H9 (cell line): ENCODE measurements at regions not wholly inside any gene's neighbourhood (a gene's known extent, or its start where the extent isn't known, plus 50 kb on each side); places are given as distances from the start of the nearest gene placed in this dataset.

Experiments
- DNase-seq: peaks from one replicate; pipeline ENCODE4 v3.0.0-alpha.2; 2017
- H2AFZ ChIP-seq: one replicate; pipeline ENCODE4 v1.6.1; 2013; ENCODE audit warnings: mild to moderate bottlenecking, low read length, control low read depth, moderate library complexity
- H2AK5ac ChIP-seq: 2 replicates; pipeline ENCODE4 v1.6.1; 2013; ENCODE audit warnings: low read length, control low read depth, mixed read lengths; ENCODE audit not compliant: insufficient read length
- H2BK120ac ChIP-seq: one replicate; pipeline ENCODE4 v1.6.1; 2013; ENCODE audit warnings: low read depth, mild to moderate bottlenecking, low read length, control low read depth, inconsistent platforms; ENCODE audit not compliant: poor library complexity, severe bottlenecking
- H2BK12ac ChIP-seq: 2 replicates; pipeline ENCODE4 v1.6.1; 2013; ENCODE audit warnings: low read length, control low read depth, mixed read lengths, low read depth; ENCODE audit not compliant: insufficient read length
- H2BK15ac ChIP-seq: 2 replicates; pipeline ENCODE4 v1.6.1; 2013; ENCODE audit warnings: low read depth, low read length, control low read depth
- H2BK20ac ChIP-seq: one replicate; pipeline ENCODE4 v1.6.1; 2013; ENCODE audit warnings: low read depth, mild to moderate bottlenecking, low read length, control low read depth, inconsistent platforms; ENCODE audit not compliant: poor library complexity, severe bottlenecking
- H2BK5ac ChIP-seq: 2 replicates; pipeline ENCODE4 v1.6.1; 2013; ENCODE audit warnings: low read length, control low read depth, mixed read lengths; ENCODE audit not compliant: insufficient read length
- H3K14ac ChIP-seq: 2 replicates; pipeline ENCODE4 v1.6.1; 2013; ENCODE audit warnings: low read length, control low read depth; ENCODE audit not compliant: insufficient read depth
- H3K18ac ChIP-seq: 2 replicates; pipeline ENCODE4 v1.6.1; 2013; ENCODE audit warnings: low read depth, mild to moderate bottlenecking, mixed read lengths, low read length, control low read depth; ENCODE audit not compliant: insufficient read length
- H3K23ac ChIP-seq: 2 replicates; pipeline ENCODE4 v1.6.1; 2013; ENCODE audit warnings: low read length, control low read depth, mixed read lengths, low read depth; ENCODE audit not compliant: insufficient read length
- H3K23me2 ChIP-seq: 2 replicates; pipeline ENCODE4 v1.6.1; 2013; ENCODE audit warnings: low read depth, mild to moderate bottlenecking, mixed read lengths, low read length, control low read depth; ENCODE audit not compliant: insufficient read length, poor library complexity, severe bottlenecking
- H3K27ac ChIP-seq: 2 replicates; pipeline ENCODE4 v1.5.1; 2013; ENCODE audit warnings: low read length, control low read depth, mixed read lengths, low read depth; ENCODE audit not compliant: insufficient read length
- H3K27me3 ChIP-seq: 2 replicates; pipeline ENCODE4 v1.6.1; 2013; ENCODE audit warnings: low read length, control low read depth, inconsistent platforms; ENCODE audit not compliant: insufficient read depth
- H3K4ac ChIP-seq: 2 replicates; pipeline ENCODE4 v1.6.1; 2013; ENCODE audit warnings: low read depth, mild to moderate bottlenecking, control low read depth, inconsistent platforms, low read length, moderate library complexity
- H3K4me1 ChIP-seq: 2 replicates; pipeline ENCODE4 v1.6.1; 2013; ENCODE audit warnings: low read length, control low read depth, inconsistent platforms; ENCODE audit not compliant: insufficient read depth
- H3K4me2 ChIP-seq: 2 replicates; pipeline ENCODE4 v1.6.1; 2013; ENCODE audit warnings: low read length, control low read depth, mixed read lengths; ENCODE audit not compliant: insufficient read length, insufficient read depth
- H3K56ac ChIP-seq: 2 replicates; pipeline ENCODE4 v1.6.1; 2013; ENCODE audit warnings: low read depth, mild to moderate bottlenecking, mixed read lengths, low read length, control low read depth; ENCODE audit not compliant: insufficient read length
- H3K79me1 ChIP-seq: 2 replicates; pipeline ENCODE4 v1.6.1; 2013; ENCODE audit warnings: low read depth, mild to moderate bottlenecking, moderate library complexity, low read length, control low read depth, inconsistent platforms; ENCODE audit not compliant: insufficient read depth, poor library complexity, severe bottlenecking
- H3K79me2 ChIP-seq: 2 replicates; pipeline ENCODE4 v1.6.1; 2013; ENCODE audit warnings: low read length, control low read depth, inconsistent platforms; ENCODE audit not compliant: insufficient read depth
- H3K9ac ChIP-seq: 2 replicates; pipeline ENCODE4 v1.6.1; 2013; ENCODE audit warnings: low read length, control low read depth, mixed read lengths; ENCODE audit not compliant: insufficient read length; ENCODE audit errors: extremely low read depth
- H3K9me3 ChIP-seq: one replicate; pipeline ENCODE4 v1.6.1; 2013; ENCODE audit warnings: low read depth, low read length, inconsistent platforms; ENCODE audit not compliant: control insufficient read depth
- H3T11ph ChIP-seq: one replicate; pipeline ENCODE4 v1.6.1; 2013; ENCODE audit warnings: mild to moderate bottlenecking, low read length, control low read depth, inconsistent platforms
- H4K20me1 ChIP-seq: one replicate; pipeline ENCODE4 v1.6.1; 2013; ENCODE audit not compliant: control insufficient read depth, insufficient read length, insufficient read depth
- H4K5ac ChIP-seq: 2 replicates; pipeline ENCODE4 v1.6.1; 2013; ENCODE audit warnings: low read depth, mild to moderate bottlenecking, mixed read lengths, low read length, control low read depth; ENCODE audit not compliant: insufficient read length
- H4K8ac ChIP-seq: replicated peaks from 2 replicates; pipeline ENCODE4 v1.6.1; 2013; ENCODE audit warnings: low read length, control low read depth, mixed read lengths, low read depth; ENCODE audit not compliant: insufficient read length
- H4K91ac ChIP-seq: 2 replicates; pipeline ENCODE4 v1.6.1; 2013; ENCODE audit warnings: low read depth, mild to moderate bottlenecking, moderate library complexity, mixed read lengths, low read length, control low read depth; ENCODE audit not compliant: insufficient read length
- H3K27ac Mint-ChIP-seq, 3 experiments: 2 replicates in 2 of 3; 3 replicates in 1 of 3; pipeline ENCODE4 v1.8.0; 2020 to 2021; ENCODE audit warnings: mixed read lengths in 3 of 3, mild to moderate bottlenecking in 1 of 3, moderate library complexity in 1 of 3
- H3K27me3 Mint-ChIP-seq: 2 replicates; pipeline ENCODE4 v1.8.0; 2021; ENCODE audit warnings: low read depth, mild to moderate bottlenecking, moderate library complexity, mixed read lengths
- H3K36me3 Mint-ChIP-seq, 3 experiments: 2 replicates in 2 of 3; 3 replicates in 1 of 3; pipeline ENCODE4 v1.8.0; 2020 to 2021; ENCODE audit warnings: low read depth in 3 of 3, mixed read lengths in 3 of 3; ENCODE audit not compliant: insufficient read depth in 1 of 3
- H3K4me1 Mint-ChIP-seq, 2 experiments: 2 replicates each; pipeline ENCODE4 v1.8.0; 2020; ENCODE audit warnings: mixed read lengths in 2 of 2
- H3K4me3 Mint-ChIP-seq, 2 experiments: 2 replicates in 1 of 2; 3 replicates in 1 of 2; pipeline ENCODE4 v1.8.0; 2020 to 2021; ENCODE audit warnings: mild to moderate bottlenecking in 2 of 2, mixed read lengths in 2 of 2, moderate library complexity in 1 of 2
- H3K9me3 Mint-ChIP-seq, 2 experiments: 2 replicates in 1 of 2; 3 replicates in 1 of 2; pipeline ENCODE4 v1.8.0; 2020; ENCODE audit warnings: mild to moderate bottlenecking in 2 of 2, mixed read lengths in 2 of 2, moderate library complexity in 1 of 2
- WGBS: extraction: QIAGEN DNeasy Blood & Tissue Kit; methylation state at CpG from one replicate; pipeline ENCODE4 v1.1.7; 2013; ENCODE audit warnings: missing lambda C conversion rate, low lambda C conversion rate, mixed read lengths; ENCODE audit not compliant: insufficient read length; ENCODE audit errors: extremely low coverage; 5-methylcytosine and 5-hydroxymethylcytosine counted together
- TF ChIP-seq, protein P1 (sequence below): fragments of 200-600 bp; sonication (generic); conservative IDR thresholded peaks from 3 replicates; pipeline ENCODE4 v1.8.0; 2021; ENCODE audit warnings: antibody characterized with exemption, mild to moderate bottlenecking

DNA sequence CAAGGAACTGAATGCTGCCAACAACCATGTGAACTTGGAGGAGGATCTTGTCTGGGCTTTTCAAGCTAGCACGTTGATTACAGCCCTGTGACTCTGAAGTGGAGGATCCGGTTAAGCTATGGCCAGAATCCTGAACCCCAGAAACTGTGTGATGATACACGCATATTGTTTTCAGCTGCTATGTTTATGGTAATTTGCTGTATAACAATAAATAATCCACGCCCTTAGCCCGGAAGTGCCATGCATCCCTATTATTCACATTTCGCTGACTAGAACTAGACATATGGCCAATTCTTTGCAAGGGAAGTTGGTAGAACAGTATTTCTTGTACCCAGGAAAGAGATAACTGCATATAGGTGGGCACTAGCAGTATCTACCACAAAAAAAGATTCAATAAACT is 510.8 kb upstream of the BTBD3 start:
- Histone ChIP-seq H3K79me1 (no peaks in the 10 kb centered on the region), H3T11ph (no peak overlapping the region), H3K9me3 (no peaks in the 10 kb centered on the region), H2BK20ac (no peak overlapping the region), H4K91ac (no peak overlapping the region), H4K8ac (no peak overlapping the region), H3K79me2 (no peaks in the 10 kb centered on the region), H3K14ac (no peak overlapping the region), H2BK5ac (no peak overlapping the region), H2BK12ac (no peak overlapping the region), H3K18ac (no peak overlapping the region), H3K9ac (no peak overlapping the region), H3K4ac (no peak overlapping the region), H3K23ac (no peak overlapping the region), H3K4me1 (no peaks in the 10 kb centered on the region), H3K27ac (no peak overlapping the region), H2AFZ (no peak overlapping the region), H3K23me2 (no peaks in the 10 kb centered on the region), H3K56ac (no peak overlapping the region), H3K27me3 (no peaks in the 10 kb centered on the region), H2BK120ac (no peak overlapping the region), H4K20me1 (no peaks in the 10 kb centered on the region), H2AK5ac (no peak overlapping the region), H3K4me2 (no peak overlapping the region), H4K5ac (no peak overlapping the region), H2BK15ac (no peak overlapping the region)
- peaks cover 2% of the 10 kb centered on the region; the same call in 1 of the 2 replicates for H3K27me3 Mint-ChIP-seq
- peaks cover 9% of the 10 kb centered on the region in 2 experiments for H3K4me1 Mint-ChIP-seq
- no peak overlapping the region for H3K4me3 Mint-ChIP-seq
- no peak for DNase-seq
- WGBS, result no CpG with 5 or more reads among the region's 6 CpGs
- no peak overlapping the region for H3K27ac Mint-ChIP-seq
- peaks cover 2 to 9% (median 3%) of the 10 kb centered on the region in 3 experiments; a peak in 5 of 7 replicates for H3K36me3 Mint-ChIP-seq
- peaks cover 0 to 2% of the 10 kb centered on the region in 2 experiments; a peak in 2 of 5 replicates for H3K9me3 Mint-ChIP-seq
- TF ChIP-seq, protein P1, sequence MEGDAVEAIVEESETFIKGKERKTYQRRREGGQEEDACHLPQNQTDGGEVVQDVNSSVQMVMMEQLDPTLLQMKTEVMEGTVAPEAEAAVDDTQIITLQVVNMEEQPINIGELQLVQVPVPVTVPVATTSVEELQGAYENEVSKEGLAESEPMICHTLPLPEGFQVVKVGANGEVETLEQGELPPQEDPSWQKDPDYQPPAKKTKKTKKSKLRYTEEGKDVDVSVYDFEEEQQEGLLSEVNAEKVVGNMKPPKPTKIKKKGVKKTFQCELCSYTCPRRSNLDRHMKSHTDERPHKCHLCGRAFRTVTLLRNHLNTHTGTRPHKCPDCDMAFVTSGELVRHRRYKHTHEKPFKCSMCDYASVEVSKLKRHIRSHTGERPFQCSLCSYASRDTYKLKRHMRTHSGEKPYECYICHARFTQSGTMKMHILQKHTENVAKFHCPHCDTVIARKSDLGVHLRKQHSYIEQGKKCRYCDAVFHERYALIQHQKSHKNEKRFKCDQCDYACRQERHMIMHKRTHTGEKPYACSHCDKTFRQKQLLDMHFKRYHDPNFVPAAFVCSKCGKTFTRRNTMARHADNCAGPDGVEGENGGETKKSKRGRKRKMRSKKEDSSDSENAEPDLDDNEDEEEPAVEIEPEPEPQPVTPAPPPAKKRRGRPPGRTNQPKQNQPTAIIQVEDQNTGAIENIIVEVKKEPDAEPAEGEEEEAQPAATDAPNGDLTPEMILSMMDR, result no peak
